Muscle layer of colon (tissue), 2 donors: ENCODE measurements at regions not wholly inside any gene's neighbourhood (a gene's known extent, or its start where the extent isn't known, plus 50 kb on each side); places are given as distances from the start of the nearest gene placed in this dataset.

ENCODE experiments used
- H3K27ac ChIP-seq: one replicate; pipeline ENCODE4 v1.7.0; 2013; ENCODE audit warnings: low read depth, mild to moderate bottlenecking, low read length, moderate library complexity
- H3K27me3 ChIP-seq, 2 donors: one replicate each; pipeline ENCODE4 v1.7.0; 2013; ENCODE audit warnings: low read length in 2 of 2, mild to moderate bottlenecking in 2 of 2; ENCODE audit not compliant: insufficient read depth in 2 of 2, control insufficient read depth in 1 of 2
- H3K36me3 ChIP-seq: one replicate; pipeline ENCODE4 v1.7.0; 2013; ENCODE audit warnings: mild to moderate bottlenecking, low read length; ENCODE audit not compliant: insufficient read depth
- H3K4me1 ChIP-seq: one replicate; pipeline ENCODE4 v1.7.0; 2013; ENCODE audit warnings: mild to moderate bottlenecking, low read length; ENCODE audit not compliant: insufficient read depth
- H3K4me3 ChIP-seq, 2 donors: one replicate each; pipeline ENCODE4 v1.7.0; 2013; ENCODE audit warnings: low read length in 2 of 2, low read depth in 1 of 2, mild to moderate bottlenecking in 1 of 2, moderate library complexity in 1 of 2
- H3K9ac ChIP-seq: one replicate; pipeline ENCODE4 v1.7.0; 2013; ENCODE audit warnings: low read length
- H3K9me3 ChIP-seq: one replicate; pipeline ENCODE4 v1.7.0; 2013; ENCODE audit warnings: mild to moderate bottlenecking, low read length
- donor health status: abdominal sarcoma.
- donor health status: Adenocarcinoma of cecum.

- Histone ChIP-seq H3K27ac (no peak overlapping the region), H3K36me3 (no peaks in the 10 kb centered on the region), H3K9me3 (no peaks in the 10 kb centered on the region), H3K4me1 (no peaks in the 10 kb centered on the region), H3K9ac (no peak overlapping the region), H3K4me3 (no peak overlapping the region), H3K27me3 (no peaks in the 10 kb centered on the region)
Measured at GRCh38 chr3:82080261-82080660, 318.8 kb upstream of the GBE1 start.

GRCh38 chr3:82079335-82079890 is 318.0 kb upstream of the GBE1 start:
- no peak overlapping the region for H3K27ac ChIP-seq
- H3K4me1 ChIP-seq, result no peaks in the 10 kb centered on the region
- no peaks in the 10 kb centered on the region for H3K9me3 ChIP-seq
- no peak overlapping the region for H3K4me3 ChIP-seq
- H3K27me3 ChIP-seq, result no peaks in the 10 kb centered on the region
- H3K36me3 ChIP-seq, result no peaks in the 10 kb centered on the region
- H3K9ac ChIP-seq, result no peak overlapping the region

- Histone ChIP-seq H3K4me3 (no peak overlapping the region), H3K27me3 (no peaks in the 10 kb centered on the region), H3K4me1 (no peaks in the 10 kb centered on the region), H3K36me3 (no peaks in the 10 kb centered on the region), H3K9me3 (no peaks in the 10 kb centered on the region), H3K9ac (no peak overlapping the region), H3K27ac (no peak overlapping the region)
Measured at GRCh38 chr3:82078246-82078645, 316.8 kb upstream of the GBE1 start.

- Histone ChIP-seq H3K27ac (no peak overlapping the region), H3K4me1 (no peaks in the 10 kb centered on the region), H3K4me3 (no peak overlapping the region), H3K9ac (no peak overlapping the region), H3K36me3 (no peaks in the 10 kb centered on the region), H3K9me3 (no peaks in the 10 kb centered on the region), H3K27me3 (no peaks in the 10 kb centered on the region)
Measured at GRCh38 chr3:82067420-82067819, 306.0 kb upstream of the GBE1 start.

GRCh38 chr3:82058809-82059208 is 297.4 kb upstream of the GBE1 start:
- H3K36me3 ChIP-seq, result no peaks in the 10 kb centered on the region
- H3K9me3 ChIP-seq, result no peaks in the 10 kb centered on the region
- no peak overlapping the region for H3K4me3 ChIP-seq
- H3K4me1 ChIP-seq, result no peaks in the 10 kb centered on the region
- no peaks in the 10 kb centered on the region for H3K27me3 ChIP-seq
- no peak overlapping the region for H3K27ac ChIP-seq
- H3K9ac ChIP-seq, result no peak overlapping the region

- no peak overlapping the region for H3K9ac ChIP-seq
- H3K4me3 ChIP-seq, result no peak overlapping the region
- H3K4me1 ChIP-seq, result no peaks in the 10 kb centered on the region
- no peaks in the 10 kb centered on the region for H3K36me3 ChIP-seq
- no peaks in the 10 kb centered on the region for H3K9me3 ChIP-seq
- H3K27me3 ChIP-seq, result no peaks in the 10 kb centered on the region
- no peak overlapping the region for H3K27ac ChIP-seq
Measured at GRCh38 chr3:82055792-82056191, 294.3 kb upstream of the GBE1 start.

GRCh38 chr3:82054849-82055248 is 293.4 kb upstream of the GBE1 start:
- H3K4me1 ChIP-seq, result no peaks in the 10 kb centered on the region
- no peak overlapping the region for H3K9ac ChIP-seq
- H3K4me3 ChIP-seq, result no peak overlapping the region
- H3K9me3 ChIP-seq, result no peaks in the 10 kb centered on the region
- no peaks in the 10 kb centered on the region for H3K27me3 ChIP-seq
- no peaks in the 10 kb centered on the region for H3K36me3 ChIP-seq
- H3K27ac ChIP-seq, result no peak overlapping the region

- no peak overlapping the region for H3K4me3 ChIP-seq
- H3K9ac ChIP-seq, result no peak overlapping the region
- H3K36me3 ChIP-seq, result no peaks in the 10 kb centered on the region
- no peak overlapping the region for H3K27ac ChIP-seq
- no peaks in the 10 kb centered on the region for H3K9me3 ChIP-seq
- H3K27me3 ChIP-seq, result no peaks in the 10 kb centered on the region
- no peaks in the 10 kb centered on the region for H3K4me1 ChIP-seq
Measured at GRCh38 chr3:82053236-82053635, 291.8 kb upstream of the GBE1 start.

GRCh38 chr3:82050382-82050781 is 288.9 kb upstream of the GBE1 start:
- H3K36me3 ChIP-seq, result no peaks in the 10 kb centered on the region
- H3K27ac ChIP-seq, result no peak overlapping the region
- H3K4me3 ChIP-seq, result no peak overlapping the region
- H3K9me3 ChIP-seq, result no peaks in the 10 kb centered on the region
- H3K9ac ChIP-seq, result no peak overlapping the region
- no peaks in the 10 kb centered on the region for H3K4me1 ChIP-seq
- H3K27me3 ChIP-seq, result no peaks in the 10 kb centered on the region

- no peaks in the 10 kb centered on the region for H3K9me3 ChIP-seq
- no peaks in the 10 kb centered on the region for H3K4me1 ChIP-seq
- no peaks in the 10 kb centered on the region for H3K27me3 ChIP-seq
- no peak overlapping the region for H3K9ac ChIP-seq
- no peak overlapping the region for H3K27ac ChIP-seq
- H3K36me3 ChIP-seq, result no peaks in the 10 kb centered on the region
- H3K4me3 ChIP-seq, result no peak overlapping the region
Measured at GRCh38 chr3:82048711-82049110, 287.3 kb upstream of the GBE1 start.

- Histone ChIP-seq H3K9ac (no peak overlapping the region), H3K4me1 (no peaks in the 10 kb centered on the region), H3K36me3 (no peaks in the 10 kb centered on the region), H3K4me3 (no peak overlapping the region), H3K9me3 (no peaks in the 10 kb centered on the region), H3K27ac (no peak overlapping the region), H3K27me3 (no peaks in the 10 kb centered on the region)
Measured at GRCh38 chr3:82044930-82045705, 283.7 kb upstream of the GBE1 start.

- Histone ChIP-seq H3K9me3 (no peaks in the 10 kb centered on the region), H3K4me3 (no peak overlapping the region), H3K27me3 (no peaks in the 10 kb centered on the region), H3K27ac (no peak overlapping the region), H3K4me1 (no peaks in the 10 kb centered on the region), H3K36me3 (no peaks in the 10 kb centered on the region), H3K9ac (no peak overlapping the region)
Measured at GRCh38 chr3:82038556-82038955, 277.1 kb upstream of the GBE1 start.
